ENCODE measurements at regions not wholly inside any gene's neighbourhood (a gene's known extent, or its start where the extent isn't known, plus 50 kb on each side); places are given as distances from the start of the nearest gene placed in this dataset.

GRCh38 chr10:121655254-121656144, 57.3 kb upstream of the FGFR2 start:
- Histone ChIP-seq H3K36me3 (no peaks in the 10 kb centered on the region), H3K27me3 (no peaks in the 10 kb centered on the region), H3K9me3 (no peaks in the 10 kb centered on the region), H3K4me3 (no peak overlapping the region), H3K27ac (no peak overlapping the region), H3K4me1 (no peaks in the 10 kb centered on the region)
- DNase-seq (ENCODE audit: low spot score in 2 of 2) = no peak
- TF ChIP-seq CTCF (IDR thresholded peaks at IDR 0.05) (no peak), POLR2A (IDR thresholded peaks at IDR 0.05) (no peak), POLR2AphosphoS5 (IDR thresholded peaks at IDR 0.05) (no peak)
- intact Hi-C loops (cut with DNase I; ENCODE audit: low total_unique reads) = no loop called here

GRCh38 chr10:121654021-121654545, 55.8 kb upstream of the FGFR2 start:
- intact Hi-C loops (cut with DNase I; ENCODE audit: low total_unique reads) = no loop called here
- Histone ChIP-seq H3K9me3 (no peaks in the 10 kb centered on the region), H3K4me3 (no peak overlapping the region), H3K36me3 (no peaks in the 10 kb centered on the region), H3K27me3 (no peaks in the 10 kb centered on the region), H3K27ac (no peak overlapping the region), H3K4me1 (no peaks in the 10 kb centered on the region)
- no peak for DNase-seq (ENCODE audit: low spot score in 2 of 2)
- no peak for TF ChIP-seq POLR2A (IDR thresholded peaks at IDR 0.05)
- no peak for TF ChIP-seq CTCF (IDR thresholded peaks at IDR 0.05)
- TF ChIP-seq POLR2AphosphoS5 (IDR thresholded peaks at IDR 0.05) = no peak

GRCh38 chr10:121653608-121654007, 55.4 kb upstream of the FGFR2 start:
- DNase-seq (ENCODE audit: low spot score in 2 of 2) = no peak
- TF ChIP-seq CTCF (IDR thresholded peaks at IDR 0.05) (no peak), POLR2AphosphoS5 (IDR thresholded peaks at IDR 0.05) (no peak), POLR2A (IDR thresholded peaks at IDR 0.05) (no peak)
- H3K27me3 ChIP-seq = no peaks in the 10 kb centered on the region
- no peaks in the 10 kb centered on the region for H3K36me3 ChIP-seq
- H3K9me3 ChIP-seq = no peaks in the 10 kb centered on the region
- intact Hi-C loops (cut with DNase I; ENCODE audit: low total_unique reads) = no loop called here
- H3K4me3 ChIP-seq = no peak overlapping the region
- H3K4me1 ChIP-seq = no peaks in the 10 kb centered on the region
- H3K27ac ChIP-seq = no peak overlapping the region

GRCh38 chr10:121648493-121648892, 50.2 kb upstream of the FGFR2 start:
- no peak overlapping the region for H3K4me3 ChIP-seq
- peaks cover 0 to 3% of the 10 kb centered on the region in 2 donors for H3K27me3 ChIP-seq
- H3K27ac ChIP-seq = no peak overlapping the region
- no peak for DNase-seq (ENCODE audit: low spot score in 2 of 2)
- no peak for TF ChIP-seq CTCF (IDR thresholded peaks at IDR 0.05)
- TF ChIP-seq POLR2A (IDR thresholded peaks at IDR 0.05) = no peak
- no peak for TF ChIP-seq POLR2AphosphoS5 (IDR thresholded peaks at IDR 0.05)
- no peaks in the 10 kb centered on the region for H3K36me3 ChIP-seq
- H3K9me3 ChIP-seq = no peaks in the 10 kb centered on the region
- no peaks in the 10 kb centered on the region for H3K4me1 ChIP-seq
- intact Hi-C loops (cut with DNase I; ENCODE audit: low total_unique reads) = no loop called here

DNA sequence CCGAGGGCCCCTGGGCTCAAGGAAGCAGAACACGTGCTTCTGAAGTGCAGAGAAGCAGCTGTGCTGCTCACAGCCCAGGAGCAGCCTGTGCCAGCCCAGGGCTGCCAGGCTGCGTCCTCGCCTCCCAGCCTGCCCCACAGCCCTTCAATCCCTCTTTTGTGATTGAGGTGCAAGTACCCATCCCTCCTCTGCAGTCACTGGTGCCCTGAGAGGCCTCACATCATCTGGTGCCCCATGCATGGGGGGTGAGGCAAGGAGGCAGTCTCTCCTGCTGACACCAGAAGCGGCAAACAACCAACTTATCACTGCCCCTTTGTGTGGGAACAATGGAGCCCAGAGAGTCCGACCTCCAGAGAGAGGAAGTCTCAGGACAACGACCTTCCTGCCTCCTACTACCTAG, 49.8 kb upstream of the FGFR2 start:
- TF ChIP-seq POLR2A (IDR thresholded peaks at IDR 0.05) = no peak
- no peak for TF ChIP-seq CTCF (IDR thresholded peaks at IDR 0.05)
- TF ChIP-seq POLR2AphosphoS5 (IDR thresholded peaks at IDR 0.05) = no peak
- DNase-seq (ENCODE audit: low spot score in 2 of 2) = no peak
- intact Hi-C loops (cut with DNase I; ENCODE audit: low total_unique reads) = no loop called here
- no peaks in the 10 kb centered on the region for H3K36me3 ChIP-seq
- no peak overlapping the region for H3K4me3 ChIP-seq
- no peaks in the 10 kb centered on the region for H3K4me1 ChIP-seq
- H3K9me3 ChIP-seq = no peaks in the 10 kb centered on the region
- no peak overlapping the region for H3K27ac ChIP-seq
- peaks cover 0 to 3% of the 10 kb centered on the region in 2 donors for H3K27me3 ChIP-seq

Measured in breast epithelium (tissue), 4 donors.